HG02678 (cell line): ENCODE measurements at regions not wholly inside any gene's neighbourhood (a gene's known extent, or its start where the extent isn't known, plus 50 kb on each side); places are given as distances from the start of the nearest gene placed in this dataset.
"Not testable (repeated sequence)": the region's sequence is repeated elsewhere in the genome, so short reads cannot be mapped to it uniquely, and the experiment has no call there.

Experiments
- ATAC-seq: cut with Tn5 transposase; IDR thresholded peaks from one replicate; pipeline ENCODE4 v1.9.1; 2021; ENCODE audit warnings: mild to moderate bottlenecking, moderate library complexity; ENCODE audit not compliant: unreplicated experiment

GRCh38 chr18:29488617-29489016 is 1311.7 kb upstream of the CDH2 start:
- ATAC-seq = no peak

GRCh38 chr18:29465526-29465925 is 1288.6 kb upstream of the CDH2 start:
- ATAC-seq = no peak

GRCh38 chr18:29459972-29460371 is 1283.0 kb upstream of the CDH2 start:
- no peak for ATAC-seq

GRCh38 chr18:29457316-29457889 is 1280.5 kb upstream of the CDH2 start:
- ATAC-seq = no peak

GRCh38 chr18:29449424-29449823 is 1272.5 kb upstream of the CDH2 start:
- ATAC-seq = no peak

GRCh38 chr18:29439398-29439797 is 1262.5 kb upstream of the CDH2 start:
- no peak for ATAC-seq

GRCh38 chr18:29436459-29436858 is 1259.5 kb upstream of the CDH2 start:
- no peak for ATAC-seq

GRCh38 chr18:29434650-29435049 is 1257.7 kb upstream of the CDH2 start:
- no peak for ATAC-seq

- ATAC-seq = no peak
Measured at GRCh38 chr18:29430416-29430815, 1253.5 kb upstream of the CDH2 start.

- no peak for ATAC-seq
Measured at GRCh38 chr18:29418136-29418535, 1241.2 kb upstream of the CDH2 start.

GRCh38 chr18:29406996-29407395 is 1230.1 kb upstream of the CDH2 start:
- no peak for ATAC-seq

GRCh38 chr18:29397536-29397935 is 1220.6 kb upstream of the CDH2 start:
- ATAC-seq = no peak

GRCh38 chr18:29383311-29384273 is 1206.7 kb upstream of the CDH2 start:
- ATAC-seq = no peak

GRCh38 chr18:29378651-29379136 is 1201.8 kb upstream of the CDH2 start:
- ATAC-seq = no peak

- ATAC-seq = no peak
Measured at GRCh38 chr18:29377346-29377745, 1200.4 kb upstream of the CDH2 start.

GRCh38 chr18:29373000-29373399 is 1196.1 kb upstream of the CDH2 start:
- no peak for ATAC-seq

- ATAC-seq = no peak
Measured at GRCh38 chr18:29361843-29362242, 1184.9 kb upstream of the CDH2 start.

- not testable (repeated sequence) for ATAC-seq
Measured at GRCh38 chr18:29360659-29361058, 1183.7 kb upstream of the CDH2 start.

GRCh38 chr18:29359222-29359621 is 1182.3 kb upstream of the CDH2 start:
- ATAC-seq = not testable (repeated sequence)

GRCh38 chr18:29351171-29351570 is 1174.2 kb upstream of the CDH2 start:
- no peak for ATAC-seq

GRCh38 chr18:29328932-29329331 is 1152.0 kb upstream of the CDH2 start:
- ATAC-seq = no peak

GRCh38 chr18:29326214-29326613 is 1149.3 kb upstream of the CDH2 start:
- ATAC-seq = no peak
